GM04504 (cell line): ENCODE measurements at regions not wholly inside any gene's neighbourhood (a gene's known extent, or its start where the extent isn't known, plus 50 kb on each side); places are given as distances from the start of the nearest gene placed in this dataset.
"Not testable (repeated sequence)": the region's sequence is repeated elsewhere in the genome, so short reads cannot be mapped to it uniquely, and the experiment has no call there.

Experiments
- DNase-seq: peaks from one replicate; pipeline ENCODE4 v3.0.0-alpha.2; 2012; ENCODE audit warnings: low read depth

GRCh38 chr2:122539311-122539710 is 783.9 kb downstream of the TSN start:
- DNase-seq: no peak

- no peak for DNase-seq
These were observed 784.5 kb downstream of the TSN start for GRCh38 chr2:122539920-122540319.

GRCh38 chr2:122542236-122542635 is 786.8 kb downstream of the TSN start:
- DNase-seq: no peak

GRCh38 chr2:122542646-122543045 is 787.2 kb downstream of the TSN start:
- DNase-seq: no peak

- DNase-seq: peak; percentile 17
These were observed 788.4 kb downstream of the TSN start for GRCh38 chr2:122543815-122544214.

GRCh38 chr2:122545821-122546220 is 790.4 kb downstream of the TSN start:
- no peak for DNase-seq

GRCh38 chr2:122562775-122563174 is 807.3 kb downstream of the TSN start:
- DNase-seq: no peak

GRCh38 chr2:122563781-122564180 is 808.3 kb downstream of the TSN start:
- no peak for DNase-seq

- no peak for DNase-seq
These were observed 809.4 kb downstream of the TSN start for GRCh38 chr2:122564843-122565242.

GRCh38 chr2:122565364-122565763 is 809.9 kb downstream of the TSN start:
- DNase-seq: no peak

- no peak for DNase-seq
These were observed 815.2 kb downstream of the TSN start for GRCh38 chr2:122570641-122571040.

- not testable (repeated sequence) for DNase-seq
These were observed 816.0 kb downstream of the TSN start for GRCh38 chr2:122571471-122571870.

GRCh38 chr2:122575076-122575475 is 819.6 kb downstream of the TSN start:
- no peak for DNase-seq

GRCh38 chr2:122583159-122583917 is 827.9 kb downstream of the TSN start:
- no peak for DNase-seq

- DNase-seq: no peak
These were observed 835.1 kb downstream of the TSN start for GRCh38 chr2:122590524-122590923.

- no peak for DNase-seq
These were observed 839.6 kb downstream of the TSN start for GRCh38 chr2:122595065-122595464.

- no peak for DNase-seq
These were observed 841.1 kb downstream of the TSN start for GRCh38 chr2:122596598-122596997.

GRCh38 chr2:122598784-122599183 is 843.3 kb downstream of the TSN start:
- no peak for DNase-seq

GRCh38 chr2:122610948-122611609 is 855.6 kb downstream of the TSN start:
- no peak for DNase-seq

- no peak for DNase-seq
These were observed 867.5 kb downstream of the TSN start for GRCh38 chr2:122622934-122623333.

- DNase-seq: no peak
These were observed 871.9 kb downstream of the TSN start for GRCh38 chr2:122627388-122627787.

- DNase-seq: peak; percentile 88
These were observed 878.8 kb downstream of the TSN start for GRCh38 chr2:122634256-122634655.

GRCh38 chr2:122634920-122635319 is 879.5 kb downstream of the TSN start:
- no peak for DNase-seq

GRCh38 chr2:122635686-122636085 is 880.2 kb downstream of the TSN start:
- no peak for DNase-seq
